Skeletal muscle cell (primary cell): ENCODE measurements at regions not wholly inside any gene's neighbourhood (a gene's known extent, or its start where the extent isn't known, plus 50 kb on each side); places are given as distances from the start of the nearest gene placed in this dataset.

Experiments
- DNase-seq: peaks from one replicate; pipeline ENCODE4 v3.0.0-alpha.2; 2010; ENCODE audit warnings: low read depth
- H3K4me3 ChIP-seq: 2 replicates; pipeline ENCODE4 v1.5.1; 2011; ENCODE audit warnings: low read depth, mild to moderate bottlenecking, control low read depth, low read length, moderate library complexity

- no peak for DNase-seq
- H3K4me3 ChIP-seq, result no peak overlapping the region
Measured at GRCh38 chr11:69376155-69377028, 82.4 kb downstream of the MYEOV start.

GRCh38 chr11:69377029-69377952 is 83.3 kb downstream of the MYEOV start:
- DNase-seq, result no peak
- H3K4me3 ChIP-seq, result no peak overlapping the region

GRCh38 chr11:69377953-69378302 is 84.0 kb downstream of the MYEOV start:
- DNase-seq, result no peak
- H3K4me3 ChIP-seq, result no peak overlapping the region

- no peak overlapping the region for H3K4me3 ChIP-seq
- no peak for DNase-seq
Measured at GRCh38 chr11:69378303-69379141, 84.6 kb downstream of the MYEOV start.

GRCh38 chr11:69380451-69380901 is 86.5 kb downstream of the MYEOV start:
- DNase-seq, result no peak
- no peak overlapping the region for H3K4me3 ChIP-seq

GRCh38 chr11:69380921-69381581 is 87.1 kb downstream of the MYEOV start:
- DNase-seq, result no peak
- H3K4me3 ChIP-seq, result no peak overlapping the region

GRCh38 chr11:69381681-69382130 is 87.8 kb downstream of the MYEOV start:
- DNase-seq, result no peak

GRCh38 chr11:69382131-69383128 is 88.5 kb downstream of the MYEOV start:
- no peak overlapping the region for H3K4me3 ChIP-seq
- no peak for DNase-seq

More at GRCh38 chr11:69381681-69382130, 87.8 kb downstream of the MYEOV start:
- H3K4me3 ChIP-seq, result no peak overlapping the region

- no peak overlapping the region for H3K4me3 ChIP-seq
- DNase-seq, result no peak
Measured at GRCh38 chr11:69383372-69384250, 89.7 kb downstream of the MYEOV start.

- no peak for DNase-seq
- H3K4me3 ChIP-seq, result no peak overlapping the region
Measured at GRCh38 chr11:69384251-69385143, 90.5 kb downstream of the MYEOV start.

- DNase-seq, result no peak
- no peak overlapping the region for H3K4me3 ChIP-seq
Measured at GRCh38 chr11:69385144-69385820, 91.3 kb downstream of the MYEOV start.

GRCh38 chr11:69385832-69386427 is 92.0 kb downstream of the MYEOV start:
- DNase-seq, result no peak
- H3K4me3 ChIP-seq, result no peak overlapping the region

- H3K4me3 ChIP-seq, result no peak overlapping the region
- DNase-seq, result no peak
Measured at GRCh38 chr11:69386594-69387408, 92.8 kb downstream of the MYEOV start.

GRCh38 chr11:69387409-69387885 is 93.5 kb downstream of the MYEOV start:
- DNase-seq, result no peak
- no peak overlapping the region for H3K4me3 ChIP-seq
